Activated naive CD8-positive, alpha-beta T cell treated with anti-CD3 and anti-CD28 coated beads, Interleukin-2, amount 50 U/mL, for 24 hours (primary cell): ENCODE measurements at regions not wholly inside any gene's neighbourhood (a gene's known extent, or its start where the extent isn't known, plus 50 kb on each side); places are given as distances from the start of the nearest gene placed in this dataset.

ENCODE experiments used
- ATAC-seq: fragments of 150-1000 bp; cut with Tn5 transposase; one replicate; pipeline ENCODE4 v1.10.0; 2021
- DNase-seq: peaks from one replicate; pipeline ENCODE4 v3.0.0; 2021
- H3K27ac Mint-ChIP-seq: one replicate; pipeline ENCODE4 v1.8.0; 2021; ENCODE audit warnings: mild to moderate bottlenecking, mixed read lengths
- H3K27me3 Mint-ChIP-seq: one replicate; pipeline ENCODE4 v1.8.0; 2021; ENCODE audit warnings: mixed read lengths
- H3K36me3 Mint-ChIP-seq: one replicate; pipeline ENCODE4 v1.8.0; 2021; ENCODE audit warnings: low read depth, mixed read lengths
- H3K4me1 Mint-ChIP-seq: one replicate; pipeline ENCODE4 v1.8.0; 2021; ENCODE audit warnings: mixed read lengths
- H3K4me3 Mint-ChIP-seq: one replicate; pipeline ENCODE4 v1.8.0; 2021; ENCODE audit warnings: mild to moderate bottlenecking, moderate library complexity, mixed read lengths
- H3K9me3 Mint-ChIP-seq: one replicate; pipeline ENCODE4 v1.8.0; 2021; ENCODE audit warnings: mixed read lengths

- no peak overlapping the region for H3K27ac Mint-ChIP-seq
These were observed 527.7 kb downstream of the SOX11 start for GRCh38 chr2:6219906-6220305.

GRCh38 chr2:6222296-6222695 is 530.1 kb downstream of the SOX11 start:
- H3K36me3 Mint-ChIP-seq: no peaks in the 10 kb centered on the region
- H3K4me3 Mint-ChIP-seq: no peak overlapping the region
- no peaks in the 10 kb centered on the region for H3K4me1 Mint-ChIP-seq
- H3K27me3 Mint-ChIP-seq: no peaks in the 10 kb centered on the region
- H3K9me3 Mint-ChIP-seq: no peaks in the 10 kb centered on the region
- no peak overlapping the region for H3K27ac Mint-ChIP-seq
- no peak for ATAC-seq
- no peak for DNase-seq

More at GRCh38 chr2:6219906-6220305, 527.7 kb downstream of the SOX11 start:
- Mint-ChIP-seq H3K4me3 (no peak overlapping the region), H3K9me3 (no peaks in the 10 kb centered on the region), H3K4me1 (no peaks in the 10 kb centered on the region), H3K27me3 (no peaks in the 10 kb centered on the region), H3K36me3 (no peaks in the 10 kb centered on the region)
- DNase-seq (no peak), ATAC-seq (no peak)

GRCh38 chr2:6224267-6224666 is 532.1 kb downstream of the SOX11 start:
- no peak overlapping the region for H3K27ac Mint-ChIP-seq
- no peaks in the 10 kb centered on the region for H3K36me3 Mint-ChIP-seq
- no peaks in the 10 kb centered on the region for H3K27me3 Mint-ChIP-seq
- no peaks in the 10 kb centered on the region for H3K4me1 Mint-ChIP-seq
- no peak overlapping the region for H3K4me3 Mint-ChIP-seq
- ATAC-seq (no peak), DNase-seq (no peak)
- H3K9me3 Mint-ChIP-seq: no peaks in the 10 kb centered on the region

- H3K4me3 Mint-ChIP-seq: no peak overlapping the region
- H3K27ac Mint-ChIP-seq: no peak overlapping the region
- ATAC-seq (no peak), DNase-seq (no peak)
- H3K4me1 Mint-ChIP-seq: no peaks in the 10 kb centered on the region
- H3K27me3 Mint-ChIP-seq: no peaks in the 10 kb centered on the region
- H3K36me3 Mint-ChIP-seq: peaks cover 1% of the 10 kb centered on the region
- H3K9me3 Mint-ChIP-seq: peaks cover 4% of the 10 kb centered on the region
These were observed 536.1 kb downstream of the SOX11 start for GRCh38 chr2:6228251-6228650.

GRCh38 chr2:6231166-6231565 is 539.0 kb downstream of the SOX11 start:
- no peak for ATAC-seq
- Mint-ChIP-seq H3K9me3 (peaks cover 4% of the 10 kb centered on the region), H3K27me3 (no peaks in the 10 kb centered on the region), H3K36me3 (peaks cover 1% of the 10 kb centered on the region), H3K4me3 (no peak overlapping the region), H3K27ac (no peak overlapping the region), H3K4me1 (no peaks in the 10 kb centered on the region)
- DNase-seq: no peak

GRCh38 chr2:6233993-6234392 is 541.8 kb downstream of the SOX11 start:
- Mint-ChIP-seq H3K36me3 (peaks cover 1% of the 10 kb centered on the region), H3K9me3 (peaks cover 4% of the 10 kb centered on the region), H3K4me1 (no peaks in the 10 kb centered on the region), H3K27me3 (no peaks in the 10 kb centered on the region), H3K27ac (no peak overlapping the region), H3K4me3 (no peak overlapping the region)
- no peak for ATAC-seq
- DNase-seq: no peak

GRCh38 chr2:6234702-6235101 is 542.5 kb downstream of the SOX11 start:
- Mint-ChIP-seq H3K4me3 (no peak overlapping the region), H3K27me3 (no peaks in the 10 kb centered on the region), H3K4me1 (no peaks in the 10 kb centered on the region), H3K27ac (no peak overlapping the region), H3K36me3 (peaks cover 1% of the 10 kb centered on the region), H3K9me3 (peaks cover 4% of the 10 kb centered on the region)
- no peak for ATAC-seq
- no peak for DNase-seq

- ATAC-seq (no peak), DNase-seq (no peak)
- no peaks in the 10 kb centered on the region for H3K9me3 Mint-ChIP-seq
- H3K27me3 Mint-ChIP-seq: no peaks in the 10 kb centered on the region
- H3K4me1 Mint-ChIP-seq: no peaks in the 10 kb centered on the region
- no peaks in the 10 kb centered on the region for H3K36me3 Mint-ChIP-seq
- H3K27ac Mint-ChIP-seq: no peak overlapping the region
- H3K4me3 Mint-ChIP-seq: no peak overlapping the region
These were observed 544.1 kb downstream of the SOX11 start for GRCh38 chr2:6236317-6236716.

- no peak overlapping the region for H3K4me3 Mint-ChIP-seq
- H3K27ac Mint-ChIP-seq: no peak overlapping the region
- no peak for ATAC-seq
- no peaks in the 10 kb centered on the region for H3K36me3 Mint-ChIP-seq
- H3K27me3 Mint-ChIP-seq: no peaks in the 10 kb centered on the region
- no peaks in the 10 kb centered on the region for H3K4me1 Mint-ChIP-seq
- no peaks in the 10 kb centered on the region for H3K9me3 Mint-ChIP-seq
- DNase-seq: no peak
These were observed 545.0 kb downstream of the SOX11 start for GRCh38 chr2:6237039-6237660.

- Mint-ChIP-seq H3K27ac (no peak overlapping the region), H3K27me3 (no peaks in the 10 kb centered on the region), H3K9me3 (no peaks in the 10 kb centered on the region), H3K4me3 (no peak overlapping the region), H3K36me3 (no peaks in the 10 kb centered on the region), H3K4me1 (no peaks in the 10 kb centered on the region)
- DNase-seq: no peak
- no peak for ATAC-seq
These were observed 557.4 kb downstream of the SOX11 start for GRCh38 chr2:6249557-6249956.

- H3K4me3 Mint-ChIP-seq: no peak overlapping the region
- H3K27me3 Mint-ChIP-seq: no peaks in the 10 kb centered on the region
- DNase-seq (no peak), ATAC-seq (no peak)
- no peak overlapping the region for H3K27ac Mint-ChIP-seq
- no peaks in the 10 kb centered on the region for H3K9me3 Mint-ChIP-seq
- no peaks in the 10 kb centered on the region for H3K36me3 Mint-ChIP-seq
- H3K4me1 Mint-ChIP-seq: peaks cover 4% of the 10 kb centered on the region
These were observed 562.3 kb downstream of the SOX11 start for GRCh38 chr2:6254441-6254840.

GRCh38 chr2:6264198-6264597 is 572.0 kb downstream of the SOX11 start:
- Mint-ChIP-seq H3K9me3 (peaks cover 4% of the 10 kb centered on the region), H3K4me1 (no peaks in the 10 kb centered on the region), H3K4me3 (no peak overlapping the region), H3K36me3 (no peaks in the 10 kb centered on the region), H3K27ac (no peak overlapping the region), H3K27me3 (no peaks in the 10 kb centered on the region)
- DNase-seq (no peak), ATAC-seq (no peak)

GRCh38 chr2:6281524-6281923 is 584.2 kb downstream of the CMPK2 start:
- H3K36me3 Mint-ChIP-seq: no peaks in the 10 kb centered on the region

GRCh38 chr2:6283259-6283658 is 582.4 kb downstream of the CMPK2 start:
- H3K4me1 Mint-ChIP-seq: no peaks in the 10 kb centered on the region
- ATAC-seq (no peak), DNase-seq (no peak)
- H3K27ac Mint-ChIP-seq: no peak overlapping the region
- H3K36me3 Mint-ChIP-seq: no peaks in the 10 kb centered on the region
- no peaks in the 10 kb centered on the region for H3K9me3 Mint-ChIP-seq
- no peaks in the 10 kb centered on the region for H3K27me3 Mint-ChIP-seq
- H3K4me3 Mint-ChIP-seq: no peak overlapping the region

More at GRCh38 chr2:6281524-6281923, 584.2 kb downstream of the CMPK2 start:
- H3K9me3 Mint-ChIP-seq: no peaks in the 10 kb centered on the region
- DNase-seq (no peak), ATAC-seq (no peak)
- H3K27ac Mint-ChIP-seq: no peak overlapping the region
- H3K4me3 Mint-ChIP-seq: no peak overlapping the region
- H3K27me3 Mint-ChIP-seq: no peaks in the 10 kb centered on the region
- H3K4me1 Mint-ChIP-seq: no peaks in the 10 kb centered on the region

GRCh38 chr2:6287406-6287805 is 578.3 kb downstream of the CMPK2 start:
- H3K4me3 Mint-ChIP-seq: no peak overlapping the region
- ATAC-seq: no peak
- peaks cover 5% of the 10 kb centered on the region for H3K9me3 Mint-ChIP-seq
- no peak for DNase-seq
- H3K27ac Mint-ChIP-seq: no peak overlapping the region
- no peaks in the 10 kb centered on the region for H3K27me3 Mint-ChIP-seq
- H3K36me3 Mint-ChIP-seq: no peaks in the 10 kb centered on the region
- no peaks in the 10 kb centered on the region for H3K4me1 Mint-ChIP-seq

- no peak overlapping the region for H3K4me3 Mint-ChIP-seq
- H3K9me3 Mint-ChIP-seq: peaks cover 5% of the 10 kb centered on the region
- H3K36me3 Mint-ChIP-seq: no peaks in the 10 kb centered on the region
- DNase-seq (no peak), ATAC-seq (no peak)
- H3K27ac Mint-ChIP-seq: no peak overlapping the region
- H3K27me3 Mint-ChIP-seq: no peaks in the 10 kb centered on the region
- no peaks in the 10 kb centered on the region for H3K4me1 Mint-ChIP-seq
These were observed 576.9 kb downstream of the CMPK2 start for GRCh38 chr2:6288791-6289190.
